HUES6 (cell line): ENCODE measurements at regions not wholly inside any gene's neighbourhood (a gene's known extent, or its start where the extent isn't known, plus 50 kb on each side); places are given as distances from the start of the nearest gene placed in this dataset.
"Not testable (repeated sequence)": the region's sequence is repeated elsewhere in the genome, so short reads cannot be mapped to it uniquely, and the experiment has no call there.

Source experiments
- H3K27ac ChIP-seq: 2 replicates; pipeline ENCODE4 v1.7.0; 2013; ENCODE audit warnings: low read depth, mild to moderate bottlenecking, low read length, inconsistent platforms
- H3K27me3 ChIP-seq: 2 replicates; pipeline ENCODE4 v1.6.1; 2013; ENCODE audit warnings: low read length; ENCODE audit not compliant: control insufficient read depth, insufficient read depth
- H3K36me3 ChIP-seq: 2 replicates; pipeline ENCODE4 v1.6.1; 2013; ENCODE audit warnings: low read length; ENCODE audit not compliant: control insufficient read depth, insufficient read depth
- H3K4me1 ChIP-seq: 2 replicates; pipeline ENCODE4 v1.6.1; 2013; ENCODE audit warnings: low read length; ENCODE audit not compliant: control insufficient read depth, insufficient read depth
- H3K4me3 ChIP-seq: 2 replicates; pipeline ENCODE4 v1.5.1; 2013; ENCODE audit warnings: low read depth, low read length
- H3K9ac ChIP-seq: one replicate; pipeline ENCODE4 v1.6.1; 2013; ENCODE audit warnings: mild to moderate bottlenecking, low read length
- H3K9me3 ChIP-seq: 2 replicates; pipeline ENCODE4 v1.6.1; 2013; ENCODE audit warnings: low read depth, low read length; ENCODE audit not compliant: control insufficient read depth, insufficient read depth

DNA sequence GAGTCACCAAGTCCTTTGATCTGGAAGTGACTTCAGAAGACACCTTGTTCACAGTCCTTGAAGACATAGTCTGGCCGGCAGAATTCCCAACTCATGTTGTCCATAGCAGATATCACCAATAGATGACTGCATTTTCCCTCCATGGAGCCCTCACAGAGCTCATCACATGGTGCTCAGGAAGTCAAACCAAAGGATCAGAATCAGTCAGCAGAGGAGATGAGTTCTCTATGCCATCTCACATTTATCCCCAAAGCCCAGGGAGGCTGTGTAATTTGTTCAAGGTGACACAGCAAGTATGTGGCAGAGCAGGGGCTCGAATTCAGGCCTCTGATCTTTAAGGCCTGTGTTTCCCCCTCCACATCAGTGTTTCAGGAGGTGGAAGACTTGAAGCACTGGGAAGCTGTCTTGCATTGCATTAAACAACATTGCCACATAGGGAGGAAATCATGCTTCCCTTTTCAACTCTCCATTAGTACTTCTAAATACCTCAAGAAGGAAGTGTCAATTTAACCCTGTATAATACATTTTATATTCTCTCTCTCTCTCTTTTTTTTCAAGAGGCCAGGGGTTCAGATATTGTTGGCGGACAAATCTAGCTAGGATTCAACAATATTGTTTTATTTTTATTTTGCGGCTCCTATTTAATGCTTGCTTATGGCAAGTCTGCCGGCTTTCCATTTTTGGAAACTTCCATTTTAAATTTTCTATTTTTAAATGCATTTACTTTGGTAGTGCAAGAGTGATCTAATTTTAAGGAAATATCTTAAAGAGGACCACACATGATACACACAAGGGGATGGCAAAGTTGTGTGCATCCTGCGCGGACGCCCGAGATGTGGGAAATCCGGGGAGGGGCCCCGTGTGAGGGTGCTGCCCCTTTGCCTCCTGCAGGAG is 61.9 kb downstream of the NPIPB5 start:
- H3K9ac ChIP-seq, H3K9me3 ChIP-seq, H3K36me3 ChIP-seq, H3K27me3 ChIP-seq, H3K4me3 ChIP-seq, H3K27ac ChIP-seq, H3K4me1 ChIP-seq: not testable (repeated sequence)

DNA sequence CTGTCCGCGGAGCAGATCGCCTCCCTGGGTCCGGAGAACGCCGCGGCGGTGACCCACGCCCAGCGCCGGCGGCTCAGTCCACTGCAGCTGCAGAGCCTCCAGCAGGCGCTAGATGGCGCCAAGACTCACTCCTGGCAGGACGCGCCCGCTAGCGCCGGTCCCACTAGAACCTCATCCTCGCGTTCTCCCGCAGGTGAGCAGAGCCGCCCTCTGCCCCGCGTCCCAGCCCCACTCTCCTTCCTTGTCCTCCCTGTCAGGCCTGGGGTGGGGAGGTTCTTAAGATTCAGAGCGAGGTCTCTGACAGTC is 62.5 kb downstream of the NPIPB5 start:
- not testable (repeated sequence) for H3K4me3 ChIP-seq, H3K9me3 ChIP-seq, H3K9ac ChIP-seq, H3K27ac ChIP-seq, H3K27me3 ChIP-seq, H3K4me1 ChIP-seq, H3K36me3 ChIP-seq

DNA sequence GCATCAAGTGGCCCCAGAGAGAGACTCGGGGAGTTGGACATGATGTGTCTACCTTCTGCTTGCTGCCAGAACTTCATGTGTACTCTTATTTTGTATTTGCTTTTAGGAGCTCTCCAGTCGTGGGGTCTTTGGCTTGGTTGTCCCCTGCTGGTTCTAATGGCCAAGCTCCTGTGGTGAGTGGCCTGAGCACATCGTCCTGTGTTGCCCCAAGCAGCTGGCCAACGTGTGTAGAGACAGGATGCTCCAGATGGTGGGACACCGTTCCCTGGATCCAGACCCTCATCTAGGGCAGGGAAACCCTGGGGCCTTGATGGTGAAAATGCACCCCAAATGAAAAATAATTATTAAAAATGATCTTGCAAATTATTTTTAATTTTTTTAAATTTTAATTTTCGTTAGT is 65.8 kb downstream of the NPIPB5 start:
- not testable (repeated sequence) for H3K27ac ChIP-seq, H3K4me1 ChIP-seq, H3K9me3 ChIP-seq, H3K36me3 ChIP-seq, H3K4me3 ChIP-seq, H3K27me3 ChIP-seq, H3K9ac ChIP-seq

DNA sequence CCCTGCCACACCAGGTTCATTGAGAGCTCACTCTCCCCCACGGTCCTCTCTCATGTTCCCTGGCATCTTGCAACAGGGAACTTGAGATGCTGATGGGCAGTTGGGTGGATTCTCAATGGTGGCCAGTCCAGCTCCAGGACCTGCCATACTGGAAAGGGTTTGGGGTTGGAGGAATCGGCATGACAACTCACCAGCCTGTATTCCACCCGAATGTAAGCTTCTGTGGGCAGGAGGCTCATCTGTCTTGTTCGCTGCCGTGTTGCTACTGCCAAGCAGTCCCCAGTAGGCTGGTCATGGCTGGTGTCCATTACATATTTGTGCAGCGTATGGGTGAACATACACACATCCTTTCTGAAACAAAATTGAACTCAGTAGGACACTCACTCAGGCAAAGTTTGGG is 72.5 kb downstream of the NPIPB5 start:
- not testable (repeated sequence) for H3K9ac ChIP-seq, H3K36me3 ChIP-seq, H3K27ac ChIP-seq, H3K4me1 ChIP-seq, H3K27me3 ChIP-seq, H3K4me3 ChIP-seq, H3K9me3 ChIP-seq

GRCh38 chr16:22584459-22584858 is 73.8 kb downstream of the NPIPB5 start:
- not testable (repeated sequence) for H3K27me3 ChIP-seq, H3K9me3 ChIP-seq, H3K4me3 ChIP-seq, H3K9ac ChIP-seq, H3K36me3 ChIP-seq, H3K27ac ChIP-seq, H3K4me1 ChIP-seq

DNA sequence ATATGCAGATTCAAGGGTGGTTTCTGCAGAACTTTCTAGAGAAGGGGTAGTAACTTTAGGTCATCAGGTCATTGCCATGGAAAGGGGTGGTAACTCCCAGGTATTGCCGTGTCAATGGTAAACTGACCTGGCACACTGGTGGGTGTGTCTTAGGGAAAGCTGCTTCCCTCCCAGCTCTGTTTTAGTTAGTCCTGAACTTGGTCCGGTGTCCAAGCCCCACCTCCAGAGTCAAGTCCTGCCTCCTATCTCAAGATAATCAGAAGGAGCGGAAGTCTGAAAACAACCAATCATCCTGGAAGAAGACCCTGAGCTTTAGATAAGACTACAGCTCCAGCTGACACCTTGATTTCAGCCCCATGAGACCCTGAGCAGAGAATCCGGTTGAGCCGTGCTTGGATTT is 74.2 kb downstream of the NPIPB5 start:
- H3K36me3 ChIP-seq, H3K27me3 ChIP-seq, H3K9ac ChIP-seq, H3K27ac ChIP-seq, H3K4me3 ChIP-seq, H3K9me3 ChIP-seq, H3K4me1 ChIP-seq: not testable (repeated sequence)

DNA sequence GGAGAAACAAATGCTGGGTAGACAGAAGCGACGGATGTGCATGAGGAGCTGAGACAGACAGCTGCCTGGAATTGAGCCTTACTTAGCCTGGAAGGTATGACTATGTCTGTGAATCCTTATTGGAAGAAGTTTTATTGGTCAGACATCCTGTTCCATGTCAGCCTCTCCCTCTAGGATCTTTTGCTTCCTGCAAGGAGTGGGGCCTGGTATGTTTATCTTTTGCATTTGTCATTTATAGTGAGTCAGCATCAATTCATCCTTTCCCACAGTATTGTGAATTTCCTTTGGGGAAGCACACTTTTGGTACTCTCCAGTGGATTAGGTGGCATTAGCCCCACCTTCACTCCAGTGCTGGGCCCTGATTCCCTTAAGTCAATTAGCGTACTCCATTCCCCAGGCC is 74.7 kb downstream of the NPIPB5 start:
- H3K4me3 ChIP-seq: not testable (repeated sequence)

GRCh38 chr16:22586732-22587131 is 76.0 kb downstream of the NPIPB5 start:
- H3K4me1 ChIP-seq, H3K9ac ChIP-seq, H3K9me3 ChIP-seq, H3K27ac ChIP-seq, H3K36me3 ChIP-seq, H3K4me3 ChIP-seq, H3K27me3 ChIP-seq: not testable (repeated sequence)

More for the DNA sequence above, 74.7 kb downstream of the NPIPB5 start:
- H3K9me3 ChIP-seq, H3K4me1 ChIP-seq, H3K27me3 ChIP-seq, H3K9ac ChIP-seq, H3K27ac ChIP-seq, H3K36me3 ChIP-seq: not testable (repeated sequence)

DNA sequence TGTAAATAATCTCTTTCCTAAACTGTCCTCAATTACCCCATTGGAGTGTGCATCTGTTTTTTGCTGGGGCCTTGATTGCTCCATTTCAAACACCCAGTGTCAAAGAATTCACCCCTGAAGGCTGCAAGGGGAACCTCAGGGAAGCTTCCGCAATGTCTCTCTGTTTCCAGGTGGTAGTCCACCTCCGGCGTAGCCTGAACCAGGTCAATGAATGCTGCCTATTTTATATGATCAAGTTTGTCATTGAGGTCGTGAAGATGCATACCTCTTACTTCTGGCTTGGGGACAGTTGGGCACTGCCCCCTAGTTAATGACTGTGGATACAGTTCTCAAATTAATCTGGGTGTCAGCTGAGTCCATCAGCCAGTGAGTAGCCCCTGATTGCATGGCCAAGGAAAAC is 79.1 kb downstream of the NPIPB5 start:
- not testable (repeated sequence) for H3K9ac ChIP-seq, H3K27me3 ChIP-seq, H3K36me3 ChIP-seq, H3K9me3 ChIP-seq, H3K4me3 ChIP-seq, H3K27ac ChIP-seq, H3K4me1 ChIP-seq

DNA sequence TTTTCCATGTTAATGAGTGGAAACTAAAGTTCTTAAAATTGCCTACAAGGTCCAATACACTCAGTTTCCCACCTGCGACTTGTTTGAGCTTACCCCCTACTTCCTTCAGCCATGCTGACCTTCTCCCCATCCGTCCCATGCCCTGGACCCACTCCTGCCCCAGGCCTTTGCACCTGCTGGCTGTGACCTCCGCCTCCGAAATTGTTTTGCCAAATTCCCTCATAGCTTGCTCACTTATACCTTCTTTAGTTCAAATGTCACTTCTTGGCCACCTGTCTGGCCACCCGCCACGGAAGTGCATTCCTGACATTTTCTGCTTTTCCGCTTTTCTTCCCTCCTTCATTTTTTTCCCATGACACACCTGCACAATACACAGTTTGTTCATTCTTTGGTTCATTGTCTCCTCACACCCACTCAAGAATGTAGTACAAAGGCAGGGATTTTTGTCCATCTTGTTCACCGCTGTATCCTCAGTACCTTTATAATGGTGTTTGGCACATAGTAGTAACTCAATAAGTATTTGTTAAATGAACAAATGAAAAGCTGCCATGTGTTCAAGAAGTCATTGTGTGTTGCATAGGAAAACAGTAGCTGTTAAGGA is 85.9 kb downstream of the NPIPB5 start:
- H3K9me3 ChIP-seq, H3K36me3 ChIP-seq, H3K27ac ChIP-seq, H3K4me3 ChIP-seq, H3K9ac ChIP-seq, H3K27me3 ChIP-seq, H3K4me1 ChIP-seq: not testable (repeated sequence)

DNA sequence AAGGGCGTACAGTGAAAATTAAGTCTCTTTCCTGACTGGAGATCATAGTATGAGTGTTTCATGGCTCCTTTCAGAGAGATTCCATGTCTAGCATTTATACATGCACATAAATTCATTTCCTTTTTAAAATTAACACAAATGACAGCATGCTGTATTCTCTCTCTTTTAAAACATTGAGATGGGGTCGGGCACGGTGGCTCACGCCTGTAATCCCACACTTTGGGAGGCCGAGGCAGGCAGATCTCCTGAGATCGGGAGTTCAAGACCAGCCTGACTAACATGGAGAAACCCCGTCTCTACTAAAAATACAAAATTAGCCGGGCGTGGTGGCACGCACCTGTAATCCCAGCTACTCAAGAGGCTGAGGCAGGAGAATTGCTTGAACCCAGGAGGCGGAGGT is 93.1 kb downstream of the NPIPB5 start:
- H3K27ac ChIP-seq, H3K4me3 ChIP-seq, H3K36me3 ChIP-seq, H3K4me1 ChIP-seq, H3K9ac ChIP-seq, H3K27me3 ChIP-seq, H3K9me3 ChIP-seq: not testable (repeated sequence)

- H3K27me3 ChIP-seq, H3K9me3 ChIP-seq, H3K4me3 ChIP-seq, H3K9ac ChIP-seq, H3K27ac ChIP-seq, H3K36me3 ChIP-seq, H3K4me1 ChIP-seq: not testable (repeated sequence)
Measured at GRCh38 chr16:22606619-22607018, 95.9 kb downstream of the NPIPB5 start.
